WTC11 (cell line): ENCODE measurements at regions not wholly inside any gene's neighbourhood (a gene's known extent, or its start where the extent isn't known, plus 50 kb on each side); places are given as distances from the start of the nearest gene placed in this dataset.

Experiments used
- ATAC-seq: fragments of 200-7000 bp; cut with Tn5 transposase; 2 replicates; pipeline ENCODE4 v1.10.0; 2021; ENCODE audit warnings: mild to moderate bottlenecking, moderate library complexity
- CTCF ChIA-PET: fragments of 300-600 bp; sonication (Branson Sonifier 250); formaldehyde crosslinking; loops from one replicate; lab custom pipeline; 2021; ENCODE audit warnings: antibody characterized with exemption; lab: Charles Lee
- POLR2A ChIA-PET: fragments of 350-600 bp; sonication (Branson Sonifier 250); formaldehyde crosslinking; loops from one replicate; lab custom pipeline; 2021; ENCODE audit warnings: antibody characterized with exemption; lab: Charles Lee
- DNase-seq: peaks from one replicate; pipeline ENCODE4 v3.0.0; 2021; ENCODE audit warnings: low spot score
- H3K27ac Mint-ChIP-seq: 2 replicates; pipeline ENCODE4 v1.8.0; 2021; ENCODE audit warnings: mixed read lengths
- H3K27me3 Mint-ChIP-seq: 2 replicates; pipeline ENCODE4 v1.8.0; 2021; ENCODE audit warnings: low read depth, mild to moderate bottlenecking, moderate library complexity, mixed read lengths
- H3K36me3 Mint-ChIP-seq: 2 replicates; pipeline ENCODE4 v1.8.0; 2021; ENCODE audit warnings: mixed read lengths
- H3K4me1 Mint-ChIP-seq: 2 replicates; pipeline ENCODE4 v1.8.0; 2022; ENCODE audit warnings: mixed read lengths
- H3K4me3 Mint-ChIP-seq: 2 replicates; pipeline ENCODE4 v1.8.0; 2021; ENCODE audit warnings: mild to moderate bottlenecking, moderate library complexity, mixed read lengths
- H3K9me3 Mint-ChIP-seq: 2 replicates; pipeline ENCODE4 v1.8.0; 2021; ENCODE audit warnings: mixed read lengths
- CREM ChIP-seq: sonication (generic); formaldehyde crosslinking; IDR thresholded peaks from 2 replicates; pipeline ENCODE4 v1.8.1; 2022; ENCODE audit warnings: mild to moderate bottlenecking, missing genetic modification reagents, moderate library complexity
- HMGA2 ChIP-seq: fragments of 250-450 bp; sonication (Bioruptor Pico); IDR thresholded peaks from 2 replicates; pipeline ENCODE4 v1.4.0; 2021; ENCODE audit warnings: mild to moderate bottlenecking, moderate library complexity
- JUN ChIP-seq: sonication (generic); formaldehyde crosslinking; IDR thresholded peaks from 2 replicates; pipeline ENCODE4 v1.8.0; 2023; ENCODE audit warnings: mild to moderate bottlenecking, missing genetic modification reagents
- KAT7 ChIP-seq: sonication (generic); formaldehyde crosslinking; IDR thresholded peaks from 2 replicates; pipeline ENCODE4 v1.8.1; 2023; ENCODE audit warnings: missing genetic modification reagents, mild to moderate bottlenecking, borderline replicate concordance
- MYBL2 ChIP-seq: sonication (generic); formaldehyde crosslinking; IDR thresholded peaks from 2 replicates; pipeline ENCODE4 v1.8.1; 2023; ENCODE audit warnings: mild to moderate bottlenecking, moderate library complexity, missing genetic modification reagents
- NR1H2 ChIP-seq: sonication (generic); formaldehyde crosslinking; IDR thresholded peaks from 2 replicates; pipeline ENCODE4 v1.9.0; 2021; ENCODE audit warnings: mild to moderate bottlenecking, moderate library complexity, missing genetic modification reagents
- PRRX2 ChIP-seq: fragments of 250-450 bp; sonication (Bioruptor Pico); IDR thresholded peaks from 2 replicates; pipeline ENCODE4 v1.8.0; 2021; ENCODE audit warnings: mild to moderate bottlenecking
- RELA ChIP-seq: sonication (generic); formaldehyde crosslinking; IDR thresholded peaks from 2 replicates; pipeline ENCODE4 v1.8.1; 2022; ENCODE audit warnings: missing genetic modification reagents, mild to moderate bottlenecking, borderline replicate concordance
- SMAD3 ChIP-seq: sonication (generic); formaldehyde crosslinking; IDR thresholded peaks from 2 replicates; pipeline ENCODE4 v1.8.0; 2022; ENCODE audit warnings: missing genetic modification reagents, mild to moderate bottlenecking, borderline replicate concordance
- ZBTB21 ChIP-seq: sonication (generic); formaldehyde crosslinking; IDR thresholded peaks from 2 replicates; pipeline ENCODE4 v1.8.1; 2023; ENCODE audit warnings: mild to moderate bottlenecking, missing genetic modification reagents, borderline replicate concordance
- ZNF121 ChIP-seq: sonication (generic); formaldehyde crosslinking; IDR thresholded peaks from 2 replicates; pipeline ENCODE4 v1.8.0; 2023; ENCODE audit warnings: missing genetic modification reagents
- ZNF219 ChIP-seq: sonication (generic); formaldehyde crosslinking; IDR thresholded peaks from 2 replicates; pipeline ENCODE4 v1.8.0; 2023; ENCODE audit warnings: missing genetic modification reagents, mild to moderate bottlenecking, borderline replicate concordance
- TF ChIP-seq, protein P1 (sequence below): sonication (generic); formaldehyde crosslinking; IDR thresholded peaks from 2 replicates; pipeline ENCODE4 v1.8.0; 2023; ENCODE audit warnings: mild to moderate bottlenecking, missing genetic modification reagents
- TF ChIP-seq, protein P2 (sequence below): sonication (generic); formaldehyde crosslinking; IDR thresholded peaks from 2 replicates; pipeline ENCODE4 v1.8.1; 2022; ENCODE audit warnings: low read depth, missing genetic modification reagents, borderline replicate concordance
- TF ChIP-seq, protein P3 (sequence below): fragments of 250-450 bp; sonication (Bioruptor Pico); IDR thresholded peaks from 2 replicates; pipeline ENCODE4 v2.1.2; 2022; ENCODE audit warnings: mild to moderate bottlenecking, moderate library complexity
- TF ChIP-seq, protein P4 (sequence below): sonication (generic); formaldehyde crosslinking; IDR thresholded peaks from 2 replicates; pipeline ENCODE4 v1.8.1; 2022; ENCODE audit warnings: mild to moderate bottlenecking, moderate library complexity, missing genetic modification reagents
- TF ChIP-seq, protein P5 (sequence below): fragments of 250-450 bp; sonication (Bioruptor Pico); IDR thresholded peaks from 2 replicates; pipeline ENCODE4 v1.9.0; 2021; ENCODE audit warnings: mild to moderate bottlenecking

DNA sequence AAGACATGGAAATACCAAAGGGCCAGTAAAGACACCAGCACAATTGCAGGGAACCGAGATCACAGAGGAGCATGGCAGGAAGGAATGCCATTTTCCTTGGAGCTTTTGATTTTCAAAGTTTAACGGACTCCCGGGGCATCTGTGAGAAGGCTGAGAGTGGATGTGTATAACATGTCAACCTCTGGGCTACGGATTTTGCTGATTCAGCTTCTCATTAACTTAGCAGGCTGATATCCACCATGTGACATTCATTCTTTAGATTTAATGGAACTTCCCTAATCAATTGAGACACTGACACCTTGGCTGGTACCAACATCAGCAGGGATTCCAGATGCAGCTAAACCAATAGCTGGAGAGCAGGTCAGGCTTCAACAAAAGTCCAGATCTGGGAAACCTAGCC is 496.6 kb upstream of the SPHKAP start (continued):
- TF ChIP-seq, protein P1, sequence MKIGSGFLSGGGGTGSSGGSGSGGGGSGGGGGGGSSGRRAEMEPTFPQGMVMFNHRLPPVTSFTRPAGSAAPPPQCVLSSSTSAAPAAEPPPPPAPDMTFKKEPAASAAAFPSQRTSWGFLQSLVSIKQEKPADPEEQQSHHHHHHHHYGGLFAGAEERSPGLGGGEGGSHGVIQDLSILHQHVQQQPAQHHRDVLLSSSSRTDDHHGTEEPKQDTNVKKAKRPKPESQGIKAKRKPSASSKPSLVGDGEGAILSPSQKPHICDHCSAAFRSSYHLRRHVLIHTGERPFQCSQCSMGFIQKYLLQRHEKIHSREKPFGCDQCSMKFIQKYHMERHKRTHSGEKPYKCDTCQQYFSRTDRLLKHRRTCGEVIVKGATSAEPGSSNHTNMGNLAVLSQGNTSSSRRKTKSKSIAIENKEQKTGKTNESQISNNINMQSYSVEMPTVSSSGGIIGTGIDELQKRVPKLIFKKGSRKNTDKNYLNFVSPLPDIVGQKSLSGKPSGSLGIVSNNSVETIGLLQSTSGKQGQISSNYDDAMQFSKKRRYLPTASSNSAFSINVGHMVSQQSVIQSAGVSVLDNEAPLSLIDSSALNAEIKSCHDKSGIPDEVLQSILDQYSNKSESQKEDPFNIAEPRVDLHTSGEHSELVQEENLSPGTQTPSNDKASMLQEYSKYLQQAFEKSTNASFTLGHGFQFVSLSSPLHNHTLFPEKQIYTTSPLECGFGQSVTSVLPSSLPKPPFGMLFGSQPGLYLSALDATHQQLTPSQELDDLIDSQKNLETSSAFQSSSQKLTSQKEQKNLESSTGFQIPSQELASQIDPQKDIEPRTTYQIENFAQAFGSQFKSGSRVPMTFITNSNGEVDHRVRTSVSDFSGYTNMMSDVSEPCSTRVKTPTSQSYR (CRISPR knock-in tag), result no peak
- TF ChIP-seq ZBTB21 (CRISPR knock-in tag), result no peak
- TF ChIP-seq, protein P2, sequence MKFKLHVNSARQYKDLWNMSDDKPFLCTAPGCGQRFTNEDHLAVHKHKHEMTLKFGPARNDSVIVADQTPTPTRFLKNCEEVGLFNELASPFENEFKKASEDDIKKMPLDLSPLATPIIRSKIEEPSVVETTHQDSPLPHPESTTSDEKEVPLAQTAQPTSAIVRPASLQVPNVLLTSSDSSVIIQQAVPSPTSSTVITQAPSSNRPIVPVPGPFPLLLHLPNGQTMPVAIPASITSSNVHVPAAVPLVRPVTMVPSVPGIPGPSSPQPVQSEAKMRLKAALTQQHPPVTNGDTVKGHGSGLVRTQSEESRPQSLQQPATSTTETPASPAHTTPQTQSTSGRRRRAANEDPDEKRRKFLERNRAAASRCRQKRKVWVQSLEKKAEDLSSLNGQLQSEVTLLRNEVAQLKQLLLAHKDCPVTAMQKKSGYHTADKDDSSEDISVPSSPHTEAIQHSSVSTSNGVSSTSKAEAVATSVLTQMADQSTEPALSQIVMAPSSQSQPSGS, result no peak
- no peak for TF ChIP-seq CREM (CRISPR knock-in tag)
- TF ChIP-seq ZNF121 (CRISPR knock-in tag), result no peak

DNA sequence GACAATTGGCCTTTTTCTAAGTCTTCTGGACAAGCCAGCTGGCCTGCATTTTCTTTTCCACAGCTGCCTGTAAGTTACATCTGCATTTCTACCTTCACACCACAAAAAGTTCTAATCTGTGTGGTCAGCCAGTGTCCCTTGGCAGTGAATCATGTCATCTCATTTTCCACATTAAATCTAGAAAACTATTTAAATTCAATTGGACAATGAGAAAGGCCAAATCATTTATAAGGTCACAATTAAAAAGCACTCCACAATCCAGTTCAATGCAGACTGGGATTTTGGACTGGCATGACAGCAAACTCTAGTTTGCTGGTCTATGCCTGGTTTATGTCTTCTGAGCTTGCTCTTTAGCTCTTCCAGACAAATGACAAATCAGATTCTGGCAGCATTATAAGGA is 494.2 kb upstream of the SPHKAP start:
- Mint-ChIP-seq H3K27ac (no peak overlapping the region), H3K9me3 (peaks cover 12% of the 10 kb centered on the region), H3K4me1 (no peaks in the 10 kb centered on the region), H3K36me3 (no peaks in the 10 kb centered on the region), H3K4me3 (no peak overlapping the region), H3K27me3 (no peaks in the 10 kb centered on the region)
- TF ChIP-seq PRRX2 (CRISPR knock-in tag) (no peak), MYBL2 (CRISPR knock-in tag) (no peak), HMGA2 (no peak), JUN (CRISPR knock-in tag) (no peak), RELA (CRISPR knock-in tag) (no peak), KAT7 (CRISPR knock-in tag) (no peak), ZNF219 (CRISPR knock-in tag) (no peak), NR1H2 (CRISPR knock-in tag) (no peak), SMAD3 (CRISPR knock-in tag) (no peak)
- TF ChIP-seq, protein P3, sequence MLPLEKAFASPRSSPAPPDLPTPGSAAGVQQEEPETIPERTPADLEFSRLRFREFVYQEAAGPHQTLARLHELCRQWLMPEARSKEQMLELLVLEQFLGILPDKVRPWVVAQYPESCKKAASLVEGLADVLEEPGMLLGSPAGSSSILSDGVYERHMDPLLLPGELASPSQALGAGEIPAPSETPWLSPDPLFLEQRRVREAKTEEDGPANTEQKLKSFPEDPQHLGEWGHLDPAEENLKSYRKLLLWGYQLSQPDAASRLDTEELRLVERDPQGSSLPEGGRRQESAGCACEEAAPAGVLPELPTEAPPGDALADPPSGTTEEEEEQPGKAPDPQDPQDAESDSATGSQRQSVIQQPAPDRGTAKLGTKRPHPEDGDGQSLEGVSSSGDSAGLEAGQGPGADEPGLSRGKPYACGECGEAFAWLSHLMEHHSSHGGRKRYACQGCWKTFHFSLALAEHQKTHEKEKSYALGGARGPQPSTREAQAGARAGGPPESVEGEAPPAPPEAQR (CRISPR knock-in tag), result no peak
- TF ChIP-seq, protein P4, sequence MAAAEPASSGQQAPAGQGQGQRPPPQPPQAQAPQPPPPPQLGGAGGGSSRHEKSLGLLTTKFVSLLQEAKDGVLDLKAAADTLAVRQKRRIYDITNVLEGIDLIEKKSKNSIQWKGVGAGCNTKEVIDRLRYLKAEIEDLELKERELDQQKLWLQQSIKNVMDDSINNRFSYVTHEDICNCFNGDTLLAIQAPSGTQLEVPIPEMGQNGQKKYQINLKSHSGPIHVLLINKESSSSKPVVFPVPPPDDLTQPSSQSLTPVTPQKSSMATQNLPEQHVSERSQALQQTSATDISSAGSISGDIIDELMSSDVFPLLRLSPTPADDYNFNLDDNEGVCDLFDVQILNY (CRISPR knock-in tag), result no peak
- TF ChIP-seq, protein P5, sequence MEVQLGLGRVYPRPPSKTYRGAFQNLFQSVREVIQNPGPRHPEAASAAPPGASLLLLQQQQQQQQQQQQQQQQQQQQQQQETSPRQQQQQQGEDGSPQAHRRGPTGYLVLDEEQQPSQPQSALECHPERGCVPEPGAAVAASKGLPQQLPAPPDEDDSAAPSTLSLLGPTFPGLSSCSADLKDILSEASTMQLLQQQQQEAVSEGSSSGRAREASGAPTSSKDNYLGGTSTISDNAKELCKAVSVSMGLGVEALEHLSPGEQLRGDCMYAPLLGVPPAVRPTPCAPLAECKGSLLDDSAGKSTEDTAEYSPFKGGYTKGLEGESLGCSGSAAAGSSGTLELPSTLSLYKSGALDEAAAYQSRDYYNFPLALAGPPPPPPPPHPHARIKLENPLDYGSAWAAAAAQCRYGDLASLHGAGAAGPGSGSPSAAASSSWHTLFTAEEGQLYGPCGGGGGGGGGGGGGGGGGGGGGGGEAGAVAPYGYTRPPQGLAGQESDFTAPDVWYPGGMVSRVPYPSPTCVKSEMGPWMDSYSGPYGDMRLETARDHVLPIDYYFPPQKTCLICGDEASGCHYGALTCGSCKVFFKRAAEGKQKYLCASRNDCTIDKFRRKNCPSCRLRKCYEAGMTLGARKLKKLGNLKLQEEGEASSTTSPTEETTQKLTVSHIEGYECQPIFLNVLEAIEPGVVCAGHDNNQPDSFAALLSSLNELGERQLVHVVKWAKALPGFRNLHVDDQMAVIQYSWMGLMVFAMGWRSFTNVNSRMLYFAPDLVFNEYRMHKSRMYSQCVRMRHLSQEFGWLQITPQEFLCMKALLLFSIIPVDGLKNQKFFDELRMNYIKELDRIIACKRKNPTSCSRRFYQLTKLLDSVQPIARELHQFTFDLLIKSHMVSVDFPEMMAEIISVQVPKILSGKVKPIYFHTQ (CRISPR knock-in tag), result no peak
- POLR2A ChIA-PET, result no interaction called here
- DNase-seq, result no peak
- CTCF ChIA-PET, result no interaction called here
- no peak for ATAC-seq
